SK-N-SH (cell line): ENCODE measurements at regions not wholly inside any gene's neighbourhood (a gene's known extent, or its start where the extent isn't known, plus 50 kb on each side); places are given as distances from the start of the nearest gene placed in this dataset.

Source experiments
- CTCF ChIA-PET: fragments of 300-600, 350-600 bp; formaldehyde crosslinking; extraction: SDS; loops from one replicate; lab custom pipeline; 2021; lab: Yijun Ruan, JAX
- POLR2A ChIA-PET: fragments of 350-600 bp; sonication (Branson Sonifier 250); formaldehyde crosslinking; extraction: SDS; loops from one replicate; lab custom pipeline; 2020; ENCODE audit warnings: antibody characterized with exemption, inconsistent platforms; lab: Yijun Ruan, JAX
- DNase-seq: peaks from one replicate; pipeline ENCODE4 v3.0.0; 2012
- H2AFZ ChIP-seq: fragments of 200-600 bp; sonication (generic); 2 replicates; pipeline ENCODE4 v1.8.1; 2016; ENCODE audit warnings: antibody characterized with exemption, mild to moderate bottlenecking, low read depth
- H3F3A ChIP-seq: fragments of 200-600 bp; sonication (generic); replicated peaks from 2 replicates; pipeline ENCODE3; 2016; ENCODE audit warnings: antibody characterized with exemption, mild to moderate bottlenecking; ENCODE audit not compliant: insufficient read depth
- H3K27ac ChIP-seq, 2 experiments: fragments of 200-500 bp in 1 of 2; fragments of 200-600 bp in 1 of 2; sonication (Bioruptor generic) in 1 of 2; sonication (generic), shearing (Covaris generic) in 1 of 2; 2 replicates each; pipeline versions ENCODE4 v1.5.1 to v1.6.1; 2014 to 2016; ENCODE audit warnings: low read depth in 2 of 2, inconsistent platforms in 1 of 2, low read length in 1 of 2, mild to moderate bottlenecking in 1 of 2, mixed read lengths in 1 of 2
- H3K27me3 ChIP-seq: fragments of 200-600 bp; sonication (generic), shearing (Covaris generic); 2 replicates; pipeline ENCODE4 v1.6.1; 2016; ENCODE audit warnings: mixed run types; ENCODE audit not compliant: insufficient read depth
- H3K36me3 ChIP-seq, 2 experiments: fragments of 200-500 bp in 1 of 2; fragments of 200-600 bp in 1 of 2; sonication (Bioruptor generic) in 1 of 2; sonication (generic) in 1 of 2; replicated peaks in 1 of 2; 2 replicates each; pipeline versions ENCODE3 to v1.5.1; 2014 to 2016; ENCODE audit warnings: low read length in 1 of 2, mild to moderate bottlenecking in 1 of 2; ENCODE audit not compliant: insufficient read depth in 2 of 2, control insufficient read depth in 1 of 2
- H3K4me1 ChIP-seq, 2 experiments: fragments of 200-500 bp in 1 of 2; fragments of 200-600 bp in 1 of 2; sonication (Bioruptor generic) in 1 of 2; sonication (generic), shearing (Covaris generic) in 1 of 2; 2 replicates each; pipeline versions ENCODE4 v1.5.1 to v1.6.1; 2014 to 2016; ENCODE audit warnings: low read depth in 1 of 2, low read length in 1 of 2, mixed run types in 1 of 2; ENCODE audit not compliant: insufficient read depth in 2 of 2, control insufficient read depth in 1 of 2
- H3K4me2 ChIP-seq: fragments of 200-600 bp; sonication (generic), shearing (Covaris generic); 2 replicates; pipeline ENCODE4 v1.6.1; 2017; ENCODE audit warnings: mixed run types
- H3K4me3 ChIP-seq, 2 experiments: fragments of 200-500 bp in 1 of 2; fragments of 200-600 bp in 1 of 2; sonication (Bioruptor generic) in 1 of 2; sonication (generic), shearing (Covaris generic) in 1 of 2; 2 replicates each; pipeline versions ENCODE4 v1.5.1 to v1.8.1; 2014 to 2016; ENCODE audit warnings: low read depth in 2 of 2, inconsistent platforms in 1 of 2, low read length in 1 of 2, mild to moderate bottlenecking in 1 of 2, mixed read lengths in 1 of 2, moderate library complexity in 1 of 2
- H3K79me2 ChIP-seq: fragments of 200-600 bp; sonication (generic); 2 replicates; pipeline ENCODE4 v1.8.1; 2017; ENCODE audit warnings: mild to moderate bottlenecking; ENCODE audit not compliant: insufficient read depth
- H3K9ac ChIP-seq: fragments of 200-600 bp; sonication (generic); 2 replicates; pipeline ENCODE4 v1.6.1; 2017; ENCODE audit warnings: mixed run types
- H3K9me2 ChIP-seq: fragments of 200-600 bp; sonication (generic); 2 replicates; pipeline ENCODE4 v1.6.1; 2017; ENCODE audit warnings: mixed run types
- H3K9me3 ChIP-seq: fragments of 200-600 bp; sonication (generic); 2 replicates; pipeline ENCODE4 v1.6.1; 2017; ENCODE audit warnings: mixed run types, mild to moderate bottlenecking, moderate library complexity
- H4K20me1 ChIP-seq: fragments of 200-600 bp; sonication (generic); 2 replicates; pipeline ENCODE4 v1.6.1; 2017; ENCODE audit warnings: mild to moderate bottlenecking, mixed run types; ENCODE audit not compliant: insufficient read depth
- CHD2 ChIP-seq: fragments of 150-350 bp; IDR thresholded peaks from 2 replicates; pipeline ENCODE4 v1.6.1; 2018; ENCODE audit warnings: low read length; ENCODE audit not compliant: partially characterized antibody
- ELF1 ChIP-seq: IDR thresholded peaks from 2 replicates; pipeline ENCODE4 v1.4.0; 2012
- EP300 ChIP-seq, 2 experiments: IDR thresholded peaks; 2 replicates each; pipeline versions ENCODE4 v1.4.0 to v1.6.1; 2012; ENCODE audit warnings: borderline replicate concordance in 1 of 2, low read depth in 1 of 2, low read length in 1 of 2
- EZH2phosphoT487 ChIP-seq: fragments of 200-600 bp; sonication (generic); IDR thresholded peaks from 2 replicates; pipeline ENCODE4 v1.6.1; 2017; ENCODE audit warnings: low read depth, mixed run types, mild to moderate bottlenecking, antibody characterized with exemption, moderate library complexity, borderline replicate concordance
- FOXJ3 ChIP-seq: sonication (generic); formaldehyde crosslinking; IDR thresholded peaks from 2 replicates; pipeline ENCODE4 v1.5.1; 2020; ENCODE audit warnings: mild to moderate bottlenecking, missing genetic modification reagents
- GABPA ChIP-seq: IDR thresholded peaks from 2 replicates; pipeline ENCODE4 v1.4.0; 2012; ENCODE audit warnings: low read depth, mild to moderate bottlenecking
- GATA2 ChIP-seq: sonication (generic); formaldehyde crosslinking; IDR thresholded peaks from 2 replicates; pipeline ENCODE4 v1.5.0; 2020; ENCODE audit warnings: mild to moderate bottlenecking, missing genetic modification reagents
- IRF3 ChIP-seq: fragments of 150-350 bp; IDR thresholded peaks from 2 replicates; pipeline ENCODE4 v1.6.1; 2016; ENCODE audit warnings: mild to moderate bottlenecking, low read depth, low read length
- MAX ChIP-seq: IDR thresholded peaks from 2 replicates; pipeline ENCODE4 v1.4.0; 2012; ENCODE audit warnings: low read depth
- MEF2A ChIP-seq: IDR thresholded peaks from 2 replicates; pipeline ENCODE4 v1.4.0; 2012; ENCODE audit warnings: low read depth, borderline replicate concordance
- NRF1 ChIP-seq: IDR thresholded peaks from 2 replicates; pipeline ENCODE4 v1.6.1; 2012; ENCODE audit warnings: low read depth, mild to moderate bottlenecking, low read length
- PBX3 ChIP-seq: IDR thresholded peaks from 2 replicates; pipeline ENCODE4; 2012
- POLR2AphosphoS5 ChIP-seq: IDR thresholded peaks from 2 replicates; pipeline ENCODE4 v1.6.1; 2012; ENCODE audit warnings: low read depth, low read length
- RAD21 ChIP-seq: IDR thresholded peaks from 2 replicates; pipeline ENCODE4 v1.6.1; 2012; ENCODE audit warnings: mild to moderate bottlenecking, low read length
- RCOR1 ChIP-seq: fragments of 150-350 bp; IDR thresholded peaks from 2 replicates; pipeline ENCODE4 v1.6.1; 2017; ENCODE audit warnings: antibody characterized with exemption, low read length
- RFX5 ChIP-seq: IDR thresholded peaks from 2 replicates; pipeline ENCODE4 v1.6.1; 2012; ENCODE audit warnings: mild to moderate bottlenecking, improper control_type of control experiment, low read length
- RXRA ChIP-seq: IDR thresholded peaks from 2 replicates; pipeline ENCODE4 v1.4.0; 2012; ENCODE audit warnings: low read depth, mild to moderate bottlenecking, borderline replicate concordance
- SIN3A ChIP-seq: IDR thresholded peaks from 2 replicates; pipeline ENCODE4 v1.6.1; 2012; ENCODE audit warnings: low read depth, mild to moderate bottlenecking, low read length, moderate library complexity, borderline replicate concordance
- SMC3 ChIP-seq: IDR thresholded peaks from 2 replicates; pipeline ENCODE4 v1.6.1; 2012; ENCODE audit warnings: low read depth, low read length, improper control_type of control experiment
- TAF1 ChIP-seq: IDR thresholded peaks from 2 replicates; pipeline ENCODE4 v1.6.1; 2012; ENCODE audit warnings: low read depth, mild to moderate bottlenecking, low read length, moderate library complexity, borderline replicate concordance
- TCF12 ChIP-seq: IDR thresholded peaks from 2 replicates; pipeline ENCODE4 v1.4.0; 2012
- USF1 ChIP-seq: IDR thresholded peaks from 2 replicates; pipeline ENCODE4 v1.4.0; 2012; ENCODE audit warnings: low read depth, borderline replicate concordance
- USF2 ChIP-seq: fragments of 150-350 bp; IDR thresholded peaks from 2 replicates; pipeline ENCODE4 v1.6.1; 2017; ENCODE audit warnings: antibody characterized with exemption, low read length, low read depth, borderline replicate concordance
- YY1 ChIP-seq: IDR thresholded peaks from 2 replicates; pipeline ENCODE4 v1.4.0; 2012; ENCODE audit warnings: low read depth, mild to moderate bottlenecking

- Histone ChIP-seq H3K4me1 (peaks cover 0 to 5% of the 10 kb centered on the region in 2 experiments; a peak in 1 of 4 replicates), H3K27me3 (no peaks in the 10 kb centered on the region), H3K9ac (no peak overlapping the region), H3K9me2 (no peaks in the 10 kb centered on the region), H3K4me2 (no peak overlapping the region), H3K27ac (peak overlapping the region in 1 of 2 experiments; percentile 74; a peak in 1 of 4 replicates), H3K36me3 (no peaks in the 10 kb centered on the region), H4K20me1 (no peaks in the 10 kb centered on the region), H2AFZ (no peak overlapping the region), H3K79me2 (no peaks in the 10 kb centered on the region), H3F3A (no peaks in the 10 kb centered on the region), H3K4me3 (no peak overlapping the region), H3K9me3 (peaks cover 5% of the 10 kb centered on the region; the same call in 1 of the 2 replicates)
- TF ChIP-seq GATA2 (CRISPR knock-in tag): no peak
- no peak for TF ChIP-seq ELF1
- TF ChIP-seq TCF12: peak; percentile 34; the same call in 1 of the 2 replicates
- TF ChIP-seq RXRA: no peak
- no peak for TF ChIP-seq MAX
- no peak for TF ChIP-seq YY1
- TF ChIP-seq USF1: no peak
- no peak for TF ChIP-seq MEF2A
- no peak for TF ChIP-seq SIN3A
- TF ChIP-seq TAF1: no peak
- no peak for TF ChIP-seq RFX5
- no peak for TF ChIP-seq EZH2phosphoT487
- TF ChIP-seq EP300 (IDR thresholded peaks at IDR 0.05; ENCODE audit: borderline replicate concordance in 1 of 2, low read depth in 1 of 2, low read length in 1 of 2): 0 out of 4 replicates have a peak, but pooled peaks of 1 of the 2 experiments have one; percentile 38
- no peak for TF ChIP-seq POLR2AphosphoS5
- no peak for TF ChIP-seq GABPA
- TF ChIP-seq PBX3: 0 out of 2 replicates have a peak, but pooled peaks have one; percentile 7
- TF ChIP-seq RCOR1: no peak
- TF ChIP-seq USF2: no peak
- TF ChIP-seq IRF3: no peak
- no peak for TF ChIP-seq FOXJ3 (CRISPR knock-in tag)
- no peak for TF ChIP-seq NRF1
- TF ChIP-seq SMC3: no peak
- TF ChIP-seq CHD2: no peak
- TF ChIP-seq RAD21: no peak
- ChIA-PET POLR2A (interaction anchor here (1.0 kb wide), 1 partner anchor 10 kb away, joined by 3 read pairs; no protein-coding TSS in a partner anchor), CTCF (no interaction called here)
- no peak for DNase-seq
These were observed 2294.7 kb downstream of the PCDH9 start for GRCh38 chr13:64935441-64935840.
